MCF 10A (cell line): ENCODE measurements at regions not wholly inside any gene's neighbourhood (a gene's known extent, or its start where the extent isn't known, plus 50 kb on each side); places are given as distances from the start of the nearest gene placed in this dataset.

Experiments
- BruUV-seq: library from RNA; stranded (reverse); fragments of 400-500 nt; replicated peaks from 2 replicates; lab custom pipeline; 2021; lab: Mats Ljungman, UMichigan
- CTCF ChIA-PET: fragments of 300-600 bp; sonication (Branson Sonifier 250); formaldehyde crosslinking; extraction: SDS; loops from one replicate; lab custom pipeline; 2021; ENCODE audit warnings: antibody characterized with exemption, inconsistent platforms; lab: Yijun Ruan, JAX
- POLR2A ChIA-PET: fragments of 300-600, 350-650 bp; sonication (Branson Sonifier 250); formaldehyde crosslinking; extraction: SDS; loops from one replicate; lab custom pipeline; 2020; ENCODE audit warnings: antibody characterized with exemption, inconsistent platforms; lab: Yijun Ruan, JAX
- DNase-seq: peaks from one replicate; pipeline ENCODE4 v3.0.0-alpha.2; 2018; ENCODE audit not compliant: unreplicated experiment
- H3K27ac Mint-ChIP-seq: one replicate; pipeline ENCODE4 v1.8.0; 2022; ENCODE audit warnings: mild to moderate bottlenecking, low read depth, mixed read lengths; ENCODE audit not compliant: unreplicated experiment
- H3K27me3 Mint-ChIP-seq: one replicate; pipeline ENCODE4 v1.8.0; 2022; ENCODE audit warnings: mixed read lengths; ENCODE audit not compliant: insufficient read depth, unreplicated experiment
- H3K36me3 Mint-ChIP-seq: one replicate; pipeline ENCODE4 v1.8.0; 2022; ENCODE audit warnings: mild to moderate bottlenecking, moderate library complexity, mixed read lengths; ENCODE audit not compliant: insufficient read depth, unreplicated experiment
- H3K4me1 Mint-ChIP-seq: one replicate; pipeline ENCODE4 v1.8.0; 2022; ENCODE audit warnings: mixed read lengths; ENCODE audit not compliant: insufficient read depth, unreplicated experiment
- H3K4me3 Mint-ChIP-seq: one replicate; pipeline ENCODE4 v1.8.0; 2022; ENCODE audit warnings: mild to moderate bottlenecking, moderate library complexity, mixed read lengths; ENCODE audit not compliant: unreplicated experiment
- H3K9me3 Mint-ChIP-seq: one replicate; pipeline ENCODE4 v1.8.0; 2022; ENCODE audit warnings: mixed read lengths; ENCODE audit not compliant: unreplicated experiment
- intact Hi-C: fragments of 100-400 bp; cut with micrococcal nuclease; formaldehyde crosslinking; loops from 2 replicates; pipeline ENCODE4 v1.14.1; 2022
- TF ChIP-seq, protein P1 (sequence below): fragments of 200-600 bp; IDR thresholded peaks from one replicate; pipeline ENCODE4 v1.8.0; 2022; ENCODE audit warnings: antibody characterized with exemption, mild to moderate bottlenecking; ENCODE audit not compliant: unreplicated experiment

DNA sequence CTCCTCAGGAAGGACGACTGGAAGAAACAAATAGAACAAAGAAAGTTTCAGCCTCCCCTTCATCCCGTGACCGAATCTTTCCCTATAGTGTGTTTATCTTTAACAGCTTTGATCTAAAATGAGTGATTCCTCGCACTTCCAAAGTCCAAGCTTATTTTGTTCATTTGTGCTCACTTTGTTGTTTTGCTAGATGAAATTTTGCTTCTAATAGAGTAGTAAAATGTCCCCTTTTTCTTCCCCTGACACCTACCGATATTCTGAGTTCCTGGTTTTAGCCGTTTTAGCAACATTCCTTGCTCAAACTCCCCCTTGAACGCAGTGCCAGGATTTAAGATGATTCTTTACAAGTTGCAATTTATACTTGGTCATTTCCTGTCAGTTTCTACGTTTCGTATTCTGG is 204.2 kb downstream of the FGF9 start:
- Mint-ChIP-seq H3K9me3 (no peaks in the 10 kb centered on the region), H3K36me3 (no peaks in the 10 kb centered on the region), H3K27me3 (no peaks in the 10 kb centered on the region), H3K4me3 (no peak overlapping the region), H3K27ac (no peak overlapping the region), H3K4me1 (peaks cover 8% of the 10 kb centered on the region)
- intact Hi-C loops, result no loop called here
- BruUV-seq, result no TSS peak
- no peak for DNase-seq
- TF ChIP-seq, protein P1, sequence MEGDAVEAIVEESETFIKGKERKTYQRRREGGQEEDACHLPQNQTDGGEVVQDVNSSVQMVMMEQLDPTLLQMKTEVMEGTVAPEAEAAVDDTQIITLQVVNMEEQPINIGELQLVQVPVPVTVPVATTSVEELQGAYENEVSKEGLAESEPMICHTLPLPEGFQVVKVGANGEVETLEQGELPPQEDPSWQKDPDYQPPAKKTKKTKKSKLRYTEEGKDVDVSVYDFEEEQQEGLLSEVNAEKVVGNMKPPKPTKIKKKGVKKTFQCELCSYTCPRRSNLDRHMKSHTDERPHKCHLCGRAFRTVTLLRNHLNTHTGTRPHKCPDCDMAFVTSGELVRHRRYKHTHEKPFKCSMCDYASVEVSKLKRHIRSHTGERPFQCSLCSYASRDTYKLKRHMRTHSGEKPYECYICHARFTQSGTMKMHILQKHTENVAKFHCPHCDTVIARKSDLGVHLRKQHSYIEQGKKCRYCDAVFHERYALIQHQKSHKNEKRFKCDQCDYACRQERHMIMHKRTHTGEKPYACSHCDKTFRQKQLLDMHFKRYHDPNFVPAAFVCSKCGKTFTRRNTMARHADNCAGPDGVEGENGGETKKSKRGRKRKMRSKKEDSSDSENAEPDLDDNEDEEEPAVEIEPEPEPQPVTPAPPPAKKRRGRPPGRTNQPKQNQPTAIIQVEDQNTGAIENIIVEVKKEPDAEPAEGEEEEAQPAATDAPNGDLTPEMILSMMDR, result no peak
- ChIA-PET POLR2A (no interaction called here), CTCF (interaction anchor here (0.5 to 0.7 kb wide), 2 partner anchors 120 to 864 kb away, joined by 3 to 5 read pairs; no protein-coding TSS in a partner anchor)

DNA sequence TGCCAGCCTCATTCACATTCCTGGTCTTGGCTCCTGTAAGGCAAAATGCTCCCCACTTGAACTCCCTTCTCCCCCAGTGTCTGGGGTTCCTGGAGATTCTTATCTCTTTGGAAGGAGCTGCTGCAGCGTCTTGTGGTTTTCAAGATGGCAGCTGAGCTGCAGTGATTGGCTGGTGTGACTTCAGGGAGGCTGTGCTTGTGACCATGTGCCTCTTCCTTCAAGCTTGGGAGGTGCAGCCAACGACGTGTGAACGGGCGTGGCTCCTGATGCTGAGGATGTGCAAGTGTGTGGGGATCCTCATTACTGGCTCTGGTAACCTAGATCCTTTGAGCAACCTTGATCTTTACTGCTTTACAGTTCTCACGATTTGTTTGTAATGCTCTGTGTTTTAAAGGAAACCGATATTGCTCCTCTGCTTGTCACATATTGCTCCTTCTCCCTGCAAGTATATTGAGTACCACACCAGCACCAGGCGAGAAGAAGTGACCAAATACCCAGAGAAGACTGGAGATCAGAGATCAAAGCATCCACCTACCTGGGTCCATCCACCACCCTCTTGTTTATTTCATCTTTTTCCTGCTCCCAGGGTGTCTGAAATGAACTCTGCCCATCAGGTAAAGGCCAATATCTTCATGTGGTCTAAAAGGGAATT is 208.5 kb downstream of the FGF9 start:
- H3K4me1 Mint-ChIP-seq, result no peaks in the 10 kb centered on the region
- BruUV-seq, result no TSS peak
- H3K9me3 Mint-ChIP-seq, result no peaks in the 10 kb centered on the region
- no peaks in the 10 kb centered on the region for H3K27me3 Mint-ChIP-seq
- no peak for DNase-seq
- TF ChIP-seq, protein P1, result no peak
- no peak overlapping the region for H3K4me3 Mint-ChIP-seq
- intact Hi-C loops, result no loop called here
- H3K36me3 Mint-ChIP-seq, result no peaks in the 10 kb centered on the region
- ChIA-PET CTCF (no interaction called here), POLR2A (no interaction called here)
- H3K27ac Mint-ChIP-seq, result no peak overlapping the region

- peaks cover 16% of the 10 kb centered on the region for H3K27me3 Mint-ChIP-seq
- POLR2A ChIA-PET, result no interaction called here
- DNase-seq, result no peak
Measured at GRCh38 chr13:21882766-21883165, 211.9 kb downstream of the FGF9 start.

GRCh38 chr13:21883713-21884112 is 212.8 kb downstream of the FGF9 start:
- BruUV-seq, result no TSS peak
- H3K4me3 Mint-ChIP-seq, result no peak overlapping the region
- TF ChIP-seq, protein P1, result no peak
- H3K4me1 Mint-ChIP-seq, result no peaks in the 10 kb centered on the region
- no peaks in the 10 kb centered on the region for H3K9me3 Mint-ChIP-seq
- H3K27me3 Mint-ChIP-seq, result peaks cover 19% of the 10 kb centered on the region
- ChIA-PET CTCF (interaction anchor here (1.7 kb wide), 1 partner anchor 34 kb away, joined by 3 read pairs; no protein-coding TSS in a partner anchor), POLR2A (interaction anchor here (1.0 kb wide), 1 partner anchor 12 kb away, joined by 5 read pairs; no protein-coding TSS in a partner anchor)
- no peak for DNase-seq
- intact Hi-C loops, result no loop called here
- no peak overlapping the region for H3K27ac Mint-ChIP-seq
- no peaks in the 10 kb centered on the region for H3K36me3 Mint-ChIP-seq

More at GRCh38 chr13:21882766-21883165, 211.9 kb downstream of the FGF9 start:
- no peak overlapping the region for H3K27ac Mint-ChIP-seq
- no peak overlapping the region for H3K4me3 Mint-ChIP-seq
- no peaks in the 10 kb centered on the region for H3K4me1 Mint-ChIP-seq
- no peaks in the 10 kb centered on the region for H3K9me3 Mint-ChIP-seq
- no TSS peak for BruUV-seq
- intact Hi-C loops, result no loop called here
- H3K36me3 Mint-ChIP-seq, result no peaks in the 10 kb centered on the region
- CTCF ChIA-PET, result no interaction called here
- TF ChIP-seq, protein P1, result no peak
